Pons (tissue), 1 donor: ENCODE measurements at regions not wholly inside any gene's neighbourhood (a gene's known extent, or its start where the extent isn't known, plus 50 kb on each side); places are given as distances from the start of the nearest gene placed in this dataset.

Experiments
- DNase-seq: peaks from one replicate; pipeline ENCODE4 v3.0.0-alpha.2; 2016; ENCODE audit warnings: low spot score

GRCh38 chr10:47053081-47053798 is 142.0 kb downstream of the PTPN20 start:
- DNase-seq: no peak

DNA sequence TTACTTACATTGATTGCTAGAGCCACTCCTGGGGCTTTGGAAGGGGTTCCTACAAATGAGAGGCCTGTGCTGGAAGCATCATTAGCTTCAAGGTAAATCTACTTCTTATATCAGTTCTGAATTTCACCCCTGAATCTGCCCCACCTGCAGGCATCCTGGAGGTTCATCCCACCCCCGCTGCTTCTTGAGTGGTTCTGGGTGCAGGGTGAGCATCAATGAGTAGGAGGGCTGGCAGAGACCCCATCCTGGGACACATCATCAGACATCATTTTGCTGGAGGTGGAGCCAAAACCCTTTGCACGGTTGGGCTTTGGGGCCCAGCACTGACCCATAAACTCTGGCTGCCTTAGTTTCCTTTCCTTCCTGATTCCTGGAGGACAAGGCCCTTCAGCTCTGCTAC is 143.7 kb downstream of the PTPN20 start:
- no peak for DNase-seq

- DNase-seq: no peak
These were observed 144.4 kb downstream of the PTPN20 start for GRCh38 chr10:47055386-47056246.

DNA sequence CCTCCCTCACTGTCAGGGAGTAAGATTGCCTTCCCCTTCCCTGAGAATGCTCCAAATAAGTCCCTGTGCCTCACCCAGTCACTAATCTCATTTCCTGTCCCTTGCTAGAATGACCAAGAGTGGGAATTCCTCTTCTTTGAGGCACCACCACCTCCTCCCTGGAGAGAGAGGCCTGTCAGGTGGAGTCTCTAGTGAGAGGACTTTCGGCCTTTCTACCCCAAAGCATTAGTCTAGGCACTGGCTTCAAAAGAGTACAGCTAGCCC is 145.0 kb downstream of the PTPN20 start:
- no peak for DNase-seq

GRCh38 chr10:47057471-47057870 is 146.2 kb downstream of the PTPN20 start:
- DNase-seq: no peak

DNA sequence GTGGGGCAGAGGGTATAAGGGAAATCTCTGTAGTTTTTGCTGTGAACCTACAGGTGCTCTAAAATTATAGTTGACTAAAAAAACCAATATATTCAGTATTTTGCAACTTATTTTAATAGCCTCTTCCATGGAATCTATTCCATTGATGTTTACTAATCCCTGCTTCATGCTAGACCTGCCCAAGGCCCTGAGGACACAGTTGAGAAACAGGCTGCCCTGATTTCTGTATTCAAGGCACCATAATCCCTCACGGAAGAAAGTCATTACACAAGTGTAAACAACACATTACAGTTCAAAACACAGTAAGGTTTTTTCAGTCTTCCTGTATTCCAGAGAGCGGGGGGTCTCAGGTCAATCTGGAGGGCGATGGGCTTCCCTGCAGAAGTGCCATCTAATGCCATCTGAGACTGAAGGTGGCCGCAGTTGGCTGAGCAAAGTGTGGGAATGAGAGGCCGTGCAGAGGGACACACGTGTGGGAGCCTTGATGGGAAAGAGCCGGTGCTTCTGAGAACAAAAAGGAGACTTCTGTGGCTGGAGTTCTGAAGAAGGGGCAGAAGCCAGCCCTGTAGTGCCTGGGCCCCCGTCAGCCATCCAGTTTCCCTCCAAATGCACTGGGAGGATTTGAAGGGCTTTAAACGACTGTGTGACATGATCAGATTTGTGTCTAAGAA is 146.9 kb downstream of the PTPN20 start:
- DNase-seq: no peak

DNA sequence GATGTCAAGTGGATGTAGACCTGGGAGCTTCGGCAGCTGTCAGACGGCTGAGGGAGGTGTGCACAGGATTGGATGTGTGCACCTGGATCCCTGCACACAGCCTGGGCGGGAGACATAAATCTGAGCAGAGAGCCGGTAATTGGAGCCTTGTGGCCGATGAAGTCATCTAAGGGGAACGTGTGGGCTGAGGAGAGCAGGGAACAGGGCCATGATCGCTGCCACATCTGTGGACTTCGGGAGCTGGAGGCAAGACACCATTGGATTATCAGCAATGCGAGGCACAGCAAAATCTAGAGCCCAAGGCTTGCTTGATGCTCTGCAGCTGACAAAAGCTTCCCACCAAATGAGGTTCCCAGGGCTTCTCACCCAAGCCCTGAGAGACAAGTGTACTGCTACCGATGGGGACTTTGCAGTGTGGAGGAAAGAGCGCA is 147.7 kb downstream of the PTPN20 start:
- DNase-seq: no peak

DNA sequence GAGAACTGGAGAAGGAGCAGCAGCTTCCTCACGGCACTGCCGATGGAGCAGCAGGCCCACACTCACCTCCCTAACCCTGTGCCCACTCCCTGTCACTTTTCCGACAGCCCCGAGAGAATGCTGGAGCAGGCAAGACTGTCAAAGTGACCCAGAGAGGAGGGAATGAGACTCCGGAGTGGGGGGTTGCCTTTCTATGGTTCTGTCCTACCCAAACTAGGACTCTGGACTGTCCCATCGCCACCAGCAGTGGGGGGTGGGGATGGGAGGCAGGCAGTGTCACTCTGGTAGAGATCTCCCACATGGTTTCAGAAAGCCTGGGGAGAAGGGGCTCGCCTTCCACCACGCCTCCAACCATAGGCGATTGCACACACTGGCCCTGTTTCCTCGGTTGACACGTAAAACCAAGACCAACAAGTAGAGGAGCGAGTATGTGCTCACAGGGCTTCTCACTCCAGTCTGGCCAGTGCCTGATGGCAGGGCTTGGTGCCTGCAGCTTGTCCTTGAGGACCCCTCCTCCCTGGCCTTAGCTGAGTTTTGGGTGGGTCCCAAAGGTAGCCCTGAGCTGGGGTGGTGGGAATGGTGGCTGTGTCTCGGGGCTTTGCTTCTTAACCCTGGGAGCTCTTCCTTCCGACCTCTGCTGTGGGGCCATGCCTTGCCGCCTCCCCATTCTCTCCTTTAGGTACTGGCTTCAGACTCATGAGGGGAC is 148.5 kb downstream of the PTPN20 start:
- DNase-seq: no peak

- DNase-seq: no peak
These were observed 149.1 kb downstream of the PTPN20 start for GRCh38 chr10:47060356-47060755.

GRCh38 chr10:47060993-47061500 is 149.8 kb downstream of the PTPN20 start:
- DNase-seq: no peak

- DNase-seq: no peak
These were observed 150.5 kb downstream of the PTPN20 start for GRCh38 chr10:47061776-47062175.

DNA sequence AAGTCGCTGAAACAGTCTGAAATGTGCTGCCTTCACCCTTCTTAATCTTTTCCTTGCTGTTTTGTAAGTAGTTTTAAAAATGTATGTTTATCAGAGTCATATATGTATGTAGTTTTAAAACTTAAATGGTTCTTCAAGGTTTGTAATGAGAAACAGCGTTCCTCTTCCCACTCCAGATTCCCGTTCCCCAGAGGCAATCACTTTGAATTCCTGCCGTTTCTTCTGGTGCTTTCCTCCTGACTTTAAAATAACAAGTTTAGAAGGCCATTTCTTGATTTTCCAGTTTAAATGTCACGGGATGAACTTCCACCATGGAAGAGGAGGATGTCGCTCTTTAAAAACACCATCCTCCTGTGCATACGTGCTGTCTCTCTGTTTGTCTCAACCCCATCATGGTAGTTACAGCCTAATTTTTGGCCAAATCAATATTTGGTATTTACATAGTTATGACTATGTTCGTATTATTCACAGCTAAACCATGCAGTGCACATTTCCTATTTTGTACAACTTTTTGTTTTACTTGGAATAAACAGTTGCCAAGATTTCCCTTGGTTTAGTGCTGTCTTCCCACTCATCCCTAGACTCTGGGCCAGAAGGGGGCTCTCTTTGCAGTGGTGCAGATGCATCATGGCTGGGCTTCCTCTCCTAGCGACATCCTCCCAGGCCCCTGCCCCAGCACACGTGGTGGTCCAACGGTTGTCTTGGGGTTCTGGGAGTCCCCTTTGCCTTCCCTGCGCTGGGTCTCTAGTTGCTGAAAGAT is 151.4 kb downstream of the PTPN20 start:
- DNase-seq: no peak

DNA sequence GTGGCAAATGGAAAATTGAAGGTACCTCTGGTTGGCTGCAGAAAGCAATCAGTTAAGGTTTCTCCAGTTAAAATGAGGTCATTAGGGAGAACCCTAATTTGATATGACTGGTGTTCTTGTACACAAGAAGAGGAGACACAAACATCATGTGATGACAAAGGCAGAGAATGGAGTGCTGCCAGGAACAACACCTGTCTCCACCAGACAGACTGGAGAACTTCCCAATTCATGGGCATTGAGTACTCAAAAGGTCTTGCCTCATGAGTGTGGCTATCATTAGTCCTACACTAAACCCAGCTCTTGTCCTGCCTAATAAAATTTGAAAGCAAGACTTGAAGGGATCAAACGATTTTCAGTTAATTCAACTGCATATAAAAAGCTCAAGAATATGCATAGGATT is 152.6 kb downstream of the PTPN20 start:
- no peak for DNase-seq

GRCh38 chr10:47065903-47066302 is 154.7 kb downstream of the PTPN20 start:
- DNase-seq: no peak

GRCh38 chr10:47067949-47068940 is 157.0 kb downstream of the PTPN20 start:
- no peak for DNase-seq

DNA sequence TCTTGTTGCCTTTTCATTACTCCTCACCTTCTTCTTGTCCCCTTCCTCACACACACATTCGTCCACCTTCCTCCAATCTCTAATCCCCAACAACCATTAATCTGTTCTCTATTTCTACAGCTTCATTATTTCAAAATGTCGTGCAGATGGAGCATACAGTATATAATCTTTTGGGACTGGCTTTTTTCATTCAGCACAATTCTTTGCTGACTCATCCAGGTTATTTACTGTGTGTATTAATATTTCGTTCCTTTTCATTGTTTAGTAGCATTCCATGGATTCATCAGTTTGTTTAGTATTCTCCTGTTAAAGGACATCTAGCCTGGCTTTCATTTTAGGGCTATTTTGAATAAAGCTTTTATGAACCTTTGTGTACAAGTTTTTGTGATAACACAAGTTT is 159.3 kb downstream of the PTPN20 start:
- no peak for DNase-seq

DNA sequence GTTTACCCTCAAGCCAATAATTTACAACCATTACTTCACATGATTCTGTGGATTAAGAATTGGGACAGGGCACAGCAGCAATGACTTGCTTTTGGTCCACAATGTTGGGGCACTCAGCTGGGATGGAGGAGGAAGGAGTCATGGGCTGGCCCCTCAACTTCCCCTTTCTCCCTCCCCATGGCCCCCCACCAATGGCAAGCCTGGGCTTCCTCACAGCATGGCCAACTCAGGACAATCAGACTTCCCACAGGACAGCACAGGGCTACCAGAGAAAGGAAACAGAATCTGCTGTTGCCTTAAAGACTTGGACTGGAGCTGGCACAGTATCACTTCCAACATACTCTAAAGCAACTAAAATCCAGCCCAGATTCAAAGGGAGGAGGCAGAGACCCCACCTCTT is 160.7 kb downstream of the PTPN20 start:
- no peak for DNase-seq

GRCh38 chr10:47073967-47074366 is 162.7 kb downstream of the PTPN20 start:
- no peak for DNase-seq

DNA sequence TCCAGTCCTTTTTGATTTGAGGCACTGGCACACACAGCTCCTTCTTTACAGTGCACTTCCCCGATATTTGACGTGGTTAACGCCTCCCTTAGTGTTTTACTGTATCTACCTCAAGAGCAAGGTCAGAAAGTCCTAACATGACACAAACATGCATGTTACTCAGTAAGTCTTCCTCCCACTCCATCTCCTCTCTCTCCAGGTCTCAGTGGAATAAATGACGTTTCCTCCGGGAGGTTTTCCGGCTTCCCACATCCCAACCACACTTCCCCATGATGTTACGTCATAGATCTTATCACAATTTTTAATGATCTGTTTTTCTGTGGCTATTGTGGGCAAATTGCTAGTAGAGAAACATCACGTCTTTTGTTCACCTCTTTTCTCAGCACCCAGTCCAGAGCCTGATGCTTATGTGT is 165.7 kb downstream of the PTPN20 start:
- no peak for DNase-seq

DNA sequence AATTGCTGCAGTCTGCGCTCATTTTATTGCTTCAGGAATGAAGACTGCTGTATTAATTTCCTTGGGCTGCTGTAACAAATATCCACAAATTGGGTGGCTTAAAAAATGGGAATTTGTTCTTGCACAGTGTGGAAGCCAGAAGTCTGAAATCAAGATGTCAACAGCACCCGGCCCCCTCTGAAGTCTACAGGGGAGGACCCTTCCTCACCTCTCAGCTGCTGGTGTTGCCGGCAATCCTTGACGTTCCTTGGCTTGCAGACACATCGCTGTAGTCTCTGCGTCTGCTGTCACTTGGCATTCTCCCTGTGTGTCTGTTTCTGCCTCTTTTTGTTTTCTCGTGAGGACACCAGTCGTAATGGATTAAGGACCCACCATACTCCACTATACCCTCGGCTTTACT is 166.2 kb downstream of the PTPN20 start:
- no peak for DNase-seq
